Smooth muscle cell (in vitro differentiated cells): ENCODE measurements at regions not wholly inside any gene's neighbourhood (a gene's known extent, or its start where the extent isn't known, plus 50 kb on each side); places are given as distances from the start of the nearest gene placed in this dataset.

Experiments
- DNase-seq: peaks from one replicate; lab custom pipeline; 2025; ENCODE audit not compliant: unreplicated experiment; lab: John Stamatoyannopoulos, UW
- H2AFZ ChIP-seq: fragments of 200-600 bp; sonication (generic); 2 replicates; pipeline ENCODE4 v1.6.0; 2016; ENCODE audit warnings: antibody characterized with exemption, low read depth, mild to moderate bottlenecking
- H3F3A ChIP-seq: fragments of 200-600 bp; sonication (generic); 2 replicates; pipeline ENCODE4 v1.6.0; 2017; ENCODE audit warnings: antibody characterized with exemption, low read depth
- H3K27ac ChIP-seq: fragments of 200-600 bp; sonication (generic); 2 replicates; pipeline ENCODE4 v1.5.1; 2016; ENCODE audit warnings: low read depth, mild to moderate bottlenecking
- H3K27me3 ChIP-seq: fragments of 200-600 bp; sonication (generic); 2 replicates; pipeline ENCODE4 v1.6.1; 2016; ENCODE audit warnings: low read depth, mild to moderate bottlenecking
- H3K36me3 ChIP-seq: fragments of 200-600 bp; sonication (generic); 2 replicates; pipeline ENCODE4 v1.5.1; 2016; ENCODE audit warnings: low read depth
- H3K4me1 ChIP-seq: fragments of 200-600 bp; sonication (generic); 2 replicates; pipeline ENCODE4 v1.5.1; 2016; ENCODE audit warnings: low read depth
- H3K4me2 ChIP-seq: fragments of 200-600 bp; sonication (generic); 2 replicates; pipeline ENCODE4 v1.6.0; 2016; ENCODE audit warnings: mild to moderate bottlenecking
- H3K4me3 ChIP-seq: fragments of 200-600 bp; sonication (generic); 2 replicates; pipeline ENCODE4 v1.5.1; 2016; ENCODE audit warnings: mild to moderate bottlenecking
- H3K79me2 ChIP-seq: fragments of 200-600 bp; sonication (generic); 2 replicates; pipeline ENCODE4 v1.6.0; 2016; ENCODE audit warnings: low read depth, mild to moderate bottlenecking
- H3K9ac ChIP-seq: fragments of 200-600 bp; sonication (generic); 2 replicates; pipeline ENCODE4 v1.6.0; 2016; ENCODE audit warnings: low read depth
- H3K9me3 ChIP-seq: fragments of 200-600 bp; sonication (generic); replicated peaks from 2 replicates; pipeline ENCODE4 v1.5.1; 2016; ENCODE audit warnings: low read depth
- H4K20me1 ChIP-seq: fragments of 200-600 bp; sonication (generic); 2 replicates; pipeline ENCODE4 v1.6.0; 2016; ENCODE audit warnings: low read depth
- WGBS: methylation state at CpG from one replicate; pipeline ENCODE4 v1.1.7; 2016; ENCODE audit warnings: low lambda C conversion rate; 5-methylcytosine and 5-hydroxymethylcytosine counted together
- TF ChIP-seq, protein P1 (sequence below): fragments of 200-600 bp; sonication (generic); IDR thresholded peaks from 2 replicates; pipeline ENCODE4 v1.5.1; 2017; ENCODE audit warnings: borderline replicate concordance, mild to moderate bottlenecking, antibody characterized with exemption; ENCODE audit not compliant: insufficient read depth, poor library complexity, severe bottlenecking

GRCh38 chr7:69433081-69433480 lies 165.2 kb upstream of the AUTS2 start:
- no peak overlapping the region for H3K4me2 ChIP-seq
- no peaks in the 10 kb centered on the region for H3K9me3 ChIP-seq
- H3F3A ChIP-seq, result no peaks in the 10 kb centered on the region
- H3K9ac ChIP-seq, result no peak overlapping the region
- H3K4me1 ChIP-seq, result peaks cover 8% of the 10 kb centered on the region
- DNase-seq, result no peak
- H4K20me1 ChIP-seq, result no peaks in the 10 kb centered on the region
- no peak overlapping the region for H2AFZ ChIP-seq
- H3K79me2 ChIP-seq, result no peaks in the 10 kb centered on the region
- H3K4me3 ChIP-seq, result no peak overlapping the region
- 88% methylated on average over 1 of the region's 1 CpG for WGBS
- no peaks in the 10 kb centered on the region for H3K36me3 ChIP-seq
- H3K27me3 ChIP-seq, result peaks cover 21% of the 10 kb centered on the region
- TF ChIP-seq, protein P1, sequence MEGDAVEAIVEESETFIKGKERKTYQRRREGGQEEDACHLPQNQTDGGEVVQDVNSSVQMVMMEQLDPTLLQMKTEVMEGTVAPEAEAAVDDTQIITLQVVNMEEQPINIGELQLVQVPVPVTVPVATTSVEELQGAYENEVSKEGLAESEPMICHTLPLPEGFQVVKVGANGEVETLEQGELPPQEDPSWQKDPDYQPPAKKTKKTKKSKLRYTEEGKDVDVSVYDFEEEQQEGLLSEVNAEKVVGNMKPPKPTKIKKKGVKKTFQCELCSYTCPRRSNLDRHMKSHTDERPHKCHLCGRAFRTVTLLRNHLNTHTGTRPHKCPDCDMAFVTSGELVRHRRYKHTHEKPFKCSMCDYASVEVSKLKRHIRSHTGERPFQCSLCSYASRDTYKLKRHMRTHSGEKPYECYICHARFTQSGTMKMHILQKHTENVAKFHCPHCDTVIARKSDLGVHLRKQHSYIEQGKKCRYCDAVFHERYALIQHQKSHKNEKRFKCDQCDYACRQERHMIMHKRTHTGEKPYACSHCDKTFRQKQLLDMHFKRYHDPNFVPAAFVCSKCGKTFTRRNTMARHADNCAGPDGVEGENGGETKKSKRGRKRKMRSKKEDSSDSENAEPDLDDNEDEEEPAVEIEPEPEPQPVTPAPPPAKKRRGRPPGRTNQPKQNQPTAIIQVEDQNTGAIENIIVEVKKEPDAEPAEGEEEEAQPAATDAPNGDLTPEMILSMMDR, result no peak
- H3K27ac ChIP-seq, result no peak overlapping the region

DNA sequence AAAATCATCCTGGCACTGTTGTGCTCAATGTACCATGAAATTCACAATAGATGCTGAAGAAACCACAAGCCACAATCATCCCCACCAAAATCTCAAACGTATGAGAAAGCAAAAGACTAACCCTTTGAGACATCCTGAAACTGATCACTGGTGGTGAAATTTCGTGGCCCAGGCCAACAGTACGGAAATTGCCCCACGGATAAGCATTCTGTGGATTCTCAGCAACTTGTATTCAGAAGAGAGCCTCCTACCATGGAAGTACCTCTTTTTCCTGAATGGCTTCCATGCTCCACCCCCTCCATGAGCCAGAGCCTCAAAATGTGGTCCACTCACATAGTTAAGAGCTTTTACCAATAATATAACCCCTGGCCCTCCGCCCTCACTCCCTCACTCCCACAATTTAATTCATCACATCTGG lies 163.9 kb upstream of the AUTS2 start:
- Histone ChIP-seq H3K9me3 (no peaks in the 10 kb centered on the region), H3K9ac (no peak overlapping the region), H3F3A (no peaks in the 10 kb centered on the region), H2AFZ (no peak overlapping the region), H3K36me3 (no peaks in the 10 kb centered on the region), H3K4me3 (no peak overlapping the region), H3K4me2 (no peak overlapping the region), H3K27ac (no peak overlapping the region), H3K79me2 (no peaks in the 10 kb centered on the region), H3K4me1 (peaks cover 8% of the 10 kb centered on the region), H4K20me1 (no peaks in the 10 kb centered on the region), H3K27me3 (peaks cover 18% of the 10 kb centered on the region)
- WGBS, result 80% methylated on average over 5 of the region's 5 CpGs
- TF ChIP-seq, protein P1, result no peak
- no peak for DNase-seq

- no peak overlapping the region for H3K27ac ChIP-seq
- H2AFZ ChIP-seq, result no peak overlapping the region
- no peak overlapping the region for H3K4me2 ChIP-seq
- H3K4me1 ChIP-seq, result no peaks in the 10 kb centered on the region
- peaks cover 15% of the 10 kb centered on the region for H3K27me3 ChIP-seq
- no peaks in the 10 kb centered on the region for H3K36me3 ChIP-seq
- TF ChIP-seq, protein P1, result no peak
- H4K20me1 ChIP-seq, result no peaks in the 10 kb centered on the region
- H3K79me2 ChIP-seq, result no peaks in the 10 kb centered on the region
- 92% methylated on average over 5 of the region's 5 CpGs for WGBS
- H3K9me3 ChIP-seq, result no peaks in the 10 kb centered on the region
- H3K4me3 ChIP-seq, result no peak overlapping the region
- no peak for DNase-seq
- H3K9ac ChIP-seq, result no peak overlapping the region
- no peaks in the 10 kb centered on the region for H3F3A ChIP-seq
Observed at GRCh38 chr7:69435711-69436110, 162.6 kb upstream of the AUTS2 start.

- DNase-seq, result no peak
- TF ChIP-seq, protein P1, result no peak
- Histone ChIP-seq H3K4me1 (no peaks in the 10 kb centered on the region), H3K27ac (no peak overlapping the region), H3F3A (no peaks in the 10 kb centered on the region), H3K36me3 (no peaks in the 10 kb centered on the region), H3K9ac (no peak overlapping the region), H3K27me3 (peaks cover 15% of the 10 kb centered on the region), H4K20me1 (no peaks in the 10 kb centered on the region), H3K79me2 (no peaks in the 10 kb centered on the region), H3K4me2 (no peak overlapping the region), H3K4me3 (no peak overlapping the region), H2AFZ (no peak overlapping the region), H3K9me3 (no peaks in the 10 kb centered on the region)
- WGBS, result 29% methylated on average over 1 of the region's 1 CpG
Observed at GRCh38 chr7:69436946-69437345, 161.3 kb upstream of the AUTS2 start.
